ENCODE measurements at regions not wholly inside any gene's neighbourhood (a gene's known extent, or its start where the extent isn't known, plus 50 kb on each side); places are given as distances from the start of the nearest gene placed in this dataset.

DNA sequence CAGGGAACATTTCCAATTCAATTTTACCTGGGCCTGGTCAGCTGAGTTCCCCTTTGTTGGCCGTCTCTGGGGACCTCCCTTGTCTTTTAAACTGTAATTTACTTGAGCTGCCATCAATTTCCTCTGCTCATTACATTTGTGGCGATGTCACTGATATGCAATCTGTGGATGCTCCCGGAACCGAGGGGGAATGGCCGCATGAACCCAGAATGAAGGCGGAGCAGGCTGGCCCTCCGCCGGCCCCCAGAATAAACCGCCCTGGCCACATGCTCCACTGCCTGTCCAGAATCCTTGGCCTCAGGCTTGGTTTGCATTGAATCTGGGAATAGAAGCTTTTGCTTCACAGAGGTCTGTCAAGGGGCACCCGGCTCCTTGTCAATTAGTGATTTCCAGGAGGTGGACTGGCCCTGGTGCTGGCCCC is 276.8 kb downstream of the TEX29 start:
- no peak overlapping the region for H3K4me2 ChIP-seq
- TF ChIP-seq, protein P1, sequence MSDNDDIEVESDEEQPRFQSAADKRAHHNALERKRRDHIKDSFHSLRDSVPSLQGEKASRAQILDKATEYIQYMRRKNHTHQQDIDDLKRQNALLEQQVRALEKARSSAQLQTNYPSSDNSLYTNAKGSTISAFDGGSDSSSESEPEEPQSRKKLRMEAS (IDR thresholded peaks at IDR 0.05; ENCODE audit: low read depth) = no peak
- TF ChIP-seq RAD21 (IDR thresholded peaks at IDR 0.05; ENCODE audit: low read length) (no peak), JUND (IDR thresholded peaks at IDR 0.05) (no peak)
- TF ChIP-seq, protein P2, sequence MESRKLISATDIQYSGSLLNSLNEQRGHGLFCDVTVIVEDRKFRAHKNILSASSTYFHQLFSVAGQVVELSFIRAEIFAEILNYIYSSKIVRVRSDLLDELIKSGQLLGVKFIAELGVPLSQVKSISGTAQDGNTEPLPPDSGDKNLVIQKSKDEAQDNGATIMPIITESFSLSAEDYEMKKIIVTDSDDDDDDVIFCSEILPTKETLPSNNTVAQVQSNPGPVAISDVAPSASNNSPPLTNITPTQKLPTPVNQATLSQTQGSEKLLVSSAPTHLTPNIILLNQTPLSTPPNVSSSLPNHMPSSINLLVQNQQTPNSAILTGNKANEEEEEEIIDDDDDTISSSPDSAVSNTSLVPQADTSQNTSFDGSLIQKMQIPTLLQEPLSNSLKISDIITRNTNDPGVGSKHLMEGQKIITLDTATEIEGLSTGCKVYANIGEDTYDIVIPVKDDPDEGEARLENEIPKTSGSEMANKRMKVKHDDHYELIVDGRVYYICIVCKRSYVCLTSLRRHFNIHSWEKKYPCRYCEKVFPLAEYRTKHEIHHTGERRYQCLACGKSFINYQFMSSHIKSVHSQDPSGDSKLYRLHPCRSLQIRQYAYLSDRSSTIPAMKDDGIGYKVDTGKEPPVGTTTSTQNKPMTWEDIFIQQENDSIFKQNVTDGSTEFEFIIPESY (IDR thresholded peaks at IDR 0.05; ENCODE audit: borderline replicate concordance, low read depth) = no peak
- TF ChIP-seq, protein P3, sequence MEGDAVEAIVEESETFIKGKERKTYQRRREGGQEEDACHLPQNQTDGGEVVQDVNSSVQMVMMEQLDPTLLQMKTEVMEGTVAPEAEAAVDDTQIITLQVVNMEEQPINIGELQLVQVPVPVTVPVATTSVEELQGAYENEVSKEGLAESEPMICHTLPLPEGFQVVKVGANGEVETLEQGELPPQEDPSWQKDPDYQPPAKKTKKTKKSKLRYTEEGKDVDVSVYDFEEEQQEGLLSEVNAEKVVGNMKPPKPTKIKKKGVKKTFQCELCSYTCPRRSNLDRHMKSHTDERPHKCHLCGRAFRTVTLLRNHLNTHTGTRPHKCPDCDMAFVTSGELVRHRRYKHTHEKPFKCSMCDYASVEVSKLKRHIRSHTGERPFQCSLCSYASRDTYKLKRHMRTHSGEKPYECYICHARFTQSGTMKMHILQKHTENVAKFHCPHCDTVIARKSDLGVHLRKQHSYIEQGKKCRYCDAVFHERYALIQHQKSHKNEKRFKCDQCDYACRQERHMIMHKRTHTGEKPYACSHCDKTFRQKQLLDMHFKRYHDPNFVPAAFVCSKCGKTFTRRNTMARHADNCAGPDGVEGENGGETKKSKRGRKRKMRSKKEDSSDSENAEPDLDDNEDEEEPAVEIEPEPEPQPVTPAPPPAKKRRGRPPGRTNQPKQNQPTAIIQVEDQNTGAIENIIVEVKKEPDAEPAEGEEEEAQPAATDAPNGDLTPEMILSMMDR (IDR thresholded peaks at IDR 0.05) = no peak
- 12% methylated on average over 10 of the region's 10 CpGs for WGBS (ENCODE audit: low lambda C conversion rate)
- no peaks in the 10 kb centered on the region for H3F3A ChIP-seq (replicated peaks; ENCODE audit: insufficient read depth)
- no peaks in the 10 kb centered on the region for H3K27me3 ChIP-seq (ENCODE audit: insufficient read depth)
- DNase-seq = no peak
- no peak overlapping the region for H3K27ac ChIP-seq (ENCODE audit: low read depth in 2 of 2, low read length in 1 of 2)
- H3K9me3 ChIP-seq = no peaks in the 10 kb centered on the region
- POLR2A ChIA-PET = no interaction called here
- no peaks in the 10 kb centered on the region for H3K79me2 ChIP-seq (ENCODE audit: insufficient read depth)
- H3K4me1 ChIP-seq (ENCODE audit: control insufficient read depth in 1 of 2, insufficient read depth in 2 of 2, low read depth in 1 of 2, low read length in 1 of 2) = no peaks in the 10 kb centered on the region
- no peaks in the 10 kb centered on the region for H3K36me3 ChIP-seq (replicated peaks in 1 of 2; ENCODE audit: control insufficient read depth in 1 of 2, insufficient read depth in 2 of 2, low read length in 1 of 2)
- H3K9me2 ChIP-seq = no peaks in the 10 kb centered on the region
- H3K9ac ChIP-seq = no peak overlapping the region
- H4K20me1 ChIP-seq (ENCODE audit: insufficient read depth) = no peaks in the 10 kb centered on the region
- no peak overlapping the region for H2AFZ ChIP-seq (ENCODE audit: low read depth)
- H3K4me3 ChIP-seq (ENCODE audit: low read depth in 2 of 2, low read length in 1 of 2) = no peak overlapping the region
- CTCF ChIA-PET = no interaction called here

DNA sequence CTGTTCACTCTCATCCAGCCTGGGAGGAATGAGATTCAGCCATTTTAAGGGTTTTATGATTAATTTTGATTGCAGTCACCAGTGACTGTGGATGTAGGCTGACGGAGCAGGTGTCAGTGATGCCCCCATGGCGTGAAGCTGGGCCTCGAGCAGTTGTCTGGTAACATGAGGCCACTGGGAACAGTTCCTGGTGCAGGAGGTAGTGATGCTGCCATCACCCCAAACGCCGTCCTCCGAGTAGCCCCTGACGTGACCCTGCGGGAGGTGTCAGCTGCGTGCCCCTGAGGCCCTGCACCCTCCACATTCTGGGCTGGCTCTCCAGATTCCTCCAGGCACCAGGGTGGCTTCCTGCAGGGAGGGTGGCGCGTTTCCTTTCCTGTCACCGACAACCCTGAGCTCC is 277.2 kb downstream of the TEX29 start:
- Histone ChIP-seq H3K79me2 (ENCODE audit: insufficient read depth) (no peaks in the 10 kb centered on the region), H3K4me2 (no peak overlapping the region), H3K27ac (ENCODE audit: low read depth in 2 of 2, low read length in 1 of 2) (no peak overlapping the region), H4K20me1 (ENCODE audit: insufficient read depth) (no peaks in the 10 kb centered on the region), H3F3A (replicated peaks; ENCODE audit: insufficient read depth) (no peaks in the 10 kb centered on the region), H3K9ac (no peak overlapping the region), H2AFZ (ENCODE audit: low read depth) (no peak overlapping the region), H3K9me3 (no peaks in the 10 kb centered on the region), H3K36me3 (replicated peaks in 1 of 2; ENCODE audit: control insufficient read depth in 1 of 2, insufficient read depth in 2 of 2, low read length in 1 of 2) (no peaks in the 10 kb centered on the region), H3K4me1 (ENCODE audit: control insufficient read depth in 1 of 2, insufficient read depth in 2 of 2, low read depth in 1 of 2, low read length in 1 of 2) (no peaks in the 10 kb centered on the region), H3K27me3 (ENCODE audit: insufficient read depth) (no peaks in the 10 kb centered on the region), H3K9me2 (no peaks in the 10 kb centered on the region), H3K4me3 (ENCODE audit: low read depth in 2 of 2, low read length in 1 of 2) (no peak overlapping the region)
- ChIA-PET CTCF (no interaction called here), POLR2A (no interaction called here)
- no peak for DNase-seq
- TF ChIP-seq JUND (IDR thresholded peaks at IDR 0.05) (no peak), SIN3A (IDR thresholded peaks at IDR 0.05; ENCODE audit: borderline replicate concordance, low read depth, low read length) (no peak), RCOR1 (IDR thresholded peaks at IDR 0.05; ENCODE audit: low read length) (no peak), ELF1 (IDR thresholded peaks at IDR 0.05) (no peak), POLR2AphosphoS5 (IDR thresholded peaks at IDR 0.05; ENCODE audit: low read depth, low read length) (no peak), CHD2 (IDR thresholded peaks at IDR 0.05; ENCODE audit: low read length, partially characterized antibody) (no peak)
- WGBS (ENCODE audit: low lambda C conversion rate) = 4% methylated on average over 6 of the region's 12 CpGs

Measured in SK-N-SH (cell line).